H1 (cell line): ENCODE measurements at regions not wholly inside any gene's neighbourhood (a gene's known extent, or its start where the extent isn't known, plus 50 kb on each side); places are given as distances from the start of the nearest gene placed in this dataset.

ENCODE experiments used
- CTCF ChIA-PET: fragments of 300-600 bp; sonication (Branson Sonifier 250); formaldehyde crosslinking; loops from one replicate; lab custom pipeline; 2021; ENCODE audit not compliant: partially characterized antibody; lab: Charles Lee
- POLR2A ChIA-PET: fragments of 300-600 bp; sonication (Branson Sonifier 250); formaldehyde crosslinking; loops from one replicate; lab custom pipeline; 2021; ENCODE audit warnings: inconsistent platforms; ENCODE audit not compliant: partially characterized antibody; lab: Charles Lee
- DNase-seq, 2 experiments: peaks; one replicate each; pipeline versions ENCODE4 v3.0.0 to v3.0.0-alpha.2; 2010 to 2022; ENCODE audit warnings: low spot score in 2 of 2, low read depth in 1 of 2, mixed read lengths in 1 of 2
- FAIRE-seq: peaks from 2 replicates; lab custom pipeline; 2011; peaks lifted over from hg19 to GRCh38; lab: Jason Lieb, UNC
- H2AFZ ChIP-seq: 2 replicates; pipeline ENCODE4 v1.8.1; 2012; ENCODE audit warnings: low read length, inconsistent platforms
- H2AK5ac ChIP-seq: 2 replicates; pipeline ENCODE4 v1.6.1; 2013; ENCODE audit warnings: low read depth, low read length
- H2BK120ac ChIP-seq: replicated peaks from 2 replicates; pipeline ENCODE3; 2013; ENCODE audit warnings: low read depth, low read length, inconsistent platforms
- H2BK12ac ChIP-seq: 2 replicates; pipeline ENCODE4 v1.6.1; 2013; ENCODE audit warnings: low read depth, low read length
- H2BK15ac ChIP-seq: 2 replicates; pipeline ENCODE4 v1.6.1; 2013; ENCODE audit warnings: low read length
- H2BK20ac ChIP-seq: 2 replicates; pipeline ENCODE4 v1.6.1; 2013; ENCODE audit warnings: low read length
- H2BK5ac ChIP-seq: 2 replicates; pipeline ENCODE4 v1.6.1; 2013; ENCODE audit warnings: low read depth, low read length
- H3K14ac ChIP-seq: 2 replicates; pipeline ENCODE4 v1.6.1; 2013; ENCODE audit warnings: inconsistent platforms; ENCODE audit not compliant: insufficient read length
- H3K18ac ChIP-seq: 2 replicates; pipeline ENCODE4 v1.6.1; 2013; ENCODE audit warnings: low read length; ENCODE audit errors: extremely low read depth
- H3K23ac ChIP-seq: 2 replicates; pipeline ENCODE4 v1.6.1; 2013; ENCODE audit warnings: inconsistent platforms; ENCODE audit not compliant: insufficient read length
- H3K23me2 ChIP-seq: 2 replicates; pipeline ENCODE4 v1.6.1; 2013; ENCODE audit warnings: low read depth, low read length
- H3K27ac ChIP-seq: 2 replicates; pipeline ENCODE4 v1.6.1; 2011; ENCODE audit warnings: low read depth, low read length, inconsistent platforms
- H3K27me3 ChIP-seq, 4 experiments: replicated peaks in 1 of 4; 1 replicate in 1 of 4; 2 replicates in 3 of 4; pipeline versions ENCODE4 v1.6.1 to v1.8.1; 2011 to 2013; ENCODE audit warnings: low read length in 3 of 4, mild to moderate bottlenecking in 3 of 4, inconsistent platforms in 2 of 4, mixed read lengths in 2 of 4, moderate library complexity in 1 of 4; ENCODE audit not compliant: control insufficient read depth in 3 of 4, insufficient read depth in 3 of 4; ENCODE audit errors: extremely low read depth in 1 of 4
- H3K36me3 ChIP-seq, 4 experiments: 2 replicates each; pipeline versions ENCODE4 v1.6.1 to v1.8.1; 2011 to 2013; ENCODE audit warnings: mild to moderate bottlenecking in 4 of 4, low read length in 3 of 4, moderate library complexity in 2 of 4, control low read depth in 1 of 4, inconsistent platforms in 1 of 4; ENCODE audit not compliant: insufficient read depth in 4 of 4, control insufficient read depth in 2 of 4
- H3K4ac ChIP-seq: replicated peaks from 2 replicates; pipeline ENCODE3; 2013; ENCODE audit warnings: low read length, low read depth, mixed read lengths, inconsistent platforms; ENCODE audit not compliant: insufficient read length
- H3K4me1 ChIP-seq, 4 experiments: replicated peaks in 1 of 4; 1 replicate in 1 of 4; 2 replicates in 3 of 4; pipeline versions ENCODE4 v1.6.1 to v1.8.1; 2011 to 2013; ENCODE audit warnings: low read length in 3 of 4, inconsistent platforms in 2 of 4, mixed read lengths in 1 of 4; ENCODE audit not compliant: insufficient read depth in 4 of 4, control insufficient read depth in 3 of 4
- H3K4me2 ChIP-seq, 2 experiments: 2 replicates each; pipeline versions ENCODE4 v1.6.1 to v1.8.1; 2011 to 2013; ENCODE audit warnings: low read depth in 2 of 2, low read length in 2 of 2, control low read depth in 1 of 2, inconsistent platforms in 1 of 2, mild to moderate bottlenecking in 1 of 2; ENCODE audit not compliant: insufficient read depth in 1 of 2
- H3K4me3 ChIP-seq, 4 experiments: fragments of 200-600, 300-600 bp in 1 of 4; sonication (generic), shearing (Covaris generic), sonication (Bioruptor Twin) in 1 of 4; 2 replicates each; pipeline versions ENCODE4 v1.5.1 to v1.8.1; 2011 to 2016; ENCODE audit warnings: low read length in 4 of 4, low read depth in 3 of 4, control low read depth in 2 of 4, inconsistent platforms in 2 of 4, mild to moderate bottlenecking in 2 of 4, mixed read lengths in 1 of 4, moderate library complexity in 1 of 4; ENCODE audit not compliant: insufficient read depth in 2 of 4; ENCODE audit errors: extremely low read depth in 1 of 4
- H3K56ac ChIP-seq: replicated peaks from 2 replicates; pipeline ENCODE3; 2013; ENCODE audit warnings: low read depth, mild to moderate bottlenecking, mixed read lengths, low read length, inconsistent platforms; ENCODE audit not compliant: insufficient read length
- H3K79me1 ChIP-seq: 2 replicates; pipeline ENCODE4 v1.6.1; 2013; ENCODE audit warnings: low read depth, low read length, control low read depth
- H3K79me2 ChIP-seq, 2 experiments: 2 replicates each; pipeline versions ENCODE4 v1.6.1 to v1.8.1; 2012 to 2013; ENCODE audit warnings: low read length in 2 of 2, mild to moderate bottlenecking in 2 of 2, inconsistent platforms in 1 of 2; ENCODE audit not compliant: insufficient read depth in 2 of 2, control insufficient read depth in 1 of 2
- H3K9ac ChIP-seq, 4 experiments: replicated peaks in 1 of 4; 1 replicate in 1 of 4; 2 replicates in 3 of 4; pipeline versions ENCODE4 v1.6.1 to v1.8.1; 2011 to 2013; ENCODE audit warnings: low read depth in 3 of 4, low read length in 3 of 4, control low read depth in 2 of 4, mild to moderate bottlenecking in 2 of 4, moderate library complexity in 2 of 4, inconsistent platforms in 1 of 4; ENCODE audit errors: extremely low read depth in 1 of 4
- H3K9me3 ChIP-seq, 2 experiments: 2 replicates each; pipeline versions ENCODE4 v1.6.1 to v1.8.1; 2012 to 2013; ENCODE audit warnings: mild to moderate bottlenecking in 2 of 2, moderate library complexity in 2 of 2, control low read depth in 1 of 2, inconsistent platforms in 1 of 2, low read depth in 1 of 2, low read length in 1 of 2, mixed read lengths in 1 of 2; ENCODE audit not compliant: insufficient read depth in 2 of 2
- H4K20me1 ChIP-seq, 2 experiments: replicated peaks in 1 of 2; 2 replicates each; pipeline versions ENCODE3 to v1.8.1; 2011 to 2013; ENCODE audit warnings: inconsistent platforms in 2 of 2, low read length in 2 of 2, mild to moderate bottlenecking in 1 of 2; ENCODE audit not compliant: insufficient read depth in 2 of 2, control insufficient read depth in 1 of 2
- H4K5ac ChIP-seq: 2 replicates; pipeline ENCODE4 v1.6.1; 2013; ENCODE audit warnings: low read length, low read depth, mixed read lengths, inconsistent platforms; ENCODE audit not compliant: insufficient read length
- H4K8ac ChIP-seq: 2 replicates; pipeline ENCODE4 v1.8.0; 2013; ENCODE audit warnings: mild to moderate bottlenecking, moderate library complexity, low read length, inconsistent platforms; ENCODE audit not compliant: insufficient read depth; ENCODE audit errors: extremely low read depth
- H4K91ac ChIP-seq: replicated peaks from 2 replicates; pipeline ENCODE3; 2013; ENCODE audit warnings: low read length, mixed read lengths, inconsistent platforms; ENCODE audit not compliant: insufficient read length
- CBX5 ChIP-seq: fragments of 300-800, 300-1000 bp; sonication (generic); IDR thresholded peaks from 2 replicates; pipeline ENCODE4 v1.7.1; 2016; ENCODE audit warnings: antibody characterized with exemption, low read length, low read depth
- CREB1 ChIP-seq: IDR thresholded peaks from 2 replicates; pipeline ENCODE4 v1.6.1; 2012; ENCODE audit warnings: inconsistent platforms
- POLR2A ChIP-seq, 2 experiments: IDR thresholded peaks; 1 replicate in 1 of 2; 2 replicates in 1 of 2; pipeline ENCODE4 v1.6.1; 2011; ENCODE audit warnings: low read depth in 2 of 2, low read length in 2 of 2, mild to moderate bottlenecking in 2 of 2; ENCODE audit errors: control extremely low read depth in 1 of 2
- SP2 ChIP-seq: IDR thresholded peaks from 2 replicates; pipeline ENCODE4 v1.6.1; 2012; ENCODE audit warnings: mild to moderate bottlenecking, low read length, inconsistent platforms
- SUZ12 ChIP-seq: fragments of 200-600 bp; sonication (generic); IDR thresholded peaks from 2 replicates; pipeline ENCODE4 v1.6.1; 2012; ENCODE audit warnings: mild to moderate bottlenecking, inconsistent platforms, low read length, moderate library complexity, mixed read lengths
- ZNF274 ChIP-seq: IDR thresholded peaks from 2 replicates; pipeline ENCODE4 v1.7.0; 2012; ENCODE audit warnings: low read length, borderline replicate concordance; ENCODE audit errors: extremely low read depth
- WGBS, 2 experiments: shearing (Covaris generic) in 1 of 2; methylation state at CpG; one replicate each; pipeline versions ENCODE4 v1.1.6 to v1.1.7; 2013 to 2015; ENCODE audit warnings: low lambda C conversion rate in 2 of 2, mixed read lengths in 2 of 2, inconsistent platforms in 1 of 2, low coverage in 1 of 2, missing lambda C conversion rate in 1 of 2; ENCODE audit not compliant: insufficient replicate concordance in 2 of 2, insufficient coverage in 1 of 2, insufficient read length in 1 of 2; ENCODE audit errors: extremely low coverage in 1 of 2, missing lambda C conversion rate in 1 of 2; 5-methylcytosine and 5-hydroxymethylcytosine counted together

- peaks cover 0 to 2% (median under 1%) of the 10 kb centered on the region in 4 experiments; a peak in 5 of 7 replicates for H3K4me1 ChIP-seq
- no peak overlapping the region for H3K23ac ChIP-seq
- no peaks in the 10 kb centered on the region for H3K79me2 ChIP-seq
- ChIA-PET CTCF (no interaction called here), POLR2A (no interaction called here)
- H3K23me2 ChIP-seq = no peaks in the 10 kb centered on the region
- WGBS, 2 experiments = 80% methylated on average over 10 of the region's 12 CpGs; no CpG with 5 or more reads in 1 of the 2 experiments
- H4K8ac ChIP-seq = no peak overlapping the region
- no peak overlapping the region for H3K4ac ChIP-seq
- H2AK5ac ChIP-seq = no peak overlapping the region
- H3K79me1 ChIP-seq = no peaks in the 10 kb centered on the region
- FAIRE-seq (no peak), DNase-seq (no peak)
- H2BK15ac ChIP-seq = no peak overlapping the region
- H2BK20ac ChIP-seq = no peak overlapping the region
- no peak overlapping the region for H3K27ac ChIP-seq
- no peak overlapping the region for H2BK120ac ChIP-seq
- peaks cover 0 to 7% (median 1%) of the 10 kb centered on the region in 4 experiments; a peak in 1 of 7 replicates for H3K27me3 ChIP-seq
- H2BK5ac ChIP-seq = no peak overlapping the region
- H4K91ac ChIP-seq = no peak overlapping the region
- no peak overlapping the region for H3K4me2 ChIP-seq
- no peak overlapping the region for H3K14ac ChIP-seq
- H3K4me3 ChIP-seq = no peak overlapping the region
- H3K18ac ChIP-seq = no peak overlapping the region
- no peaks in the 10 kb centered on the region for H3K36me3 ChIP-seq
- no peak overlapping the region for H2AFZ ChIP-seq
- H4K20me1 ChIP-seq = no peaks in the 10 kb centered on the region
- H3K56ac ChIP-seq = no peak overlapping the region
- H3K9me3 ChIP-seq = no peaks in the 10 kb centered on the region; a peak in 1 of 4 replicates
- H3K9ac ChIP-seq = no peak overlapping the region
- TF ChIP-seq POLR2A (IDR thresholded peaks at IDR 0.05; ENCODE audit: control extremely low read depth in 1 of 2, low read depth in 2 of 2, low read length in 2 of 2) (no peak), CBX5 (no peak), SUZ12 (no peak), SP2 (no peak), ZNF274 (no peak), CREB1 (no peak)
- no peak overlapping the region for H4K5ac ChIP-seq
- H2BK12ac ChIP-seq = no peak overlapping the region
Measured at GRCh38 chr22:48248901-48249455, 1486.5 kb downstream of the TBC1D22A start.
